ENCODE measurements at regions not wholly inside any gene's neighbourhood (a gene's known extent, or its start where the extent isn't known, plus 50 kb on each side); places are given as distances from the start of the nearest gene placed in this dataset.
"Not testable (repeated sequence)": the region's sequence is repeated elsewhere in the genome, so short reads cannot be mapped to it uniquely, and the experiment has no call there.

DNA sequence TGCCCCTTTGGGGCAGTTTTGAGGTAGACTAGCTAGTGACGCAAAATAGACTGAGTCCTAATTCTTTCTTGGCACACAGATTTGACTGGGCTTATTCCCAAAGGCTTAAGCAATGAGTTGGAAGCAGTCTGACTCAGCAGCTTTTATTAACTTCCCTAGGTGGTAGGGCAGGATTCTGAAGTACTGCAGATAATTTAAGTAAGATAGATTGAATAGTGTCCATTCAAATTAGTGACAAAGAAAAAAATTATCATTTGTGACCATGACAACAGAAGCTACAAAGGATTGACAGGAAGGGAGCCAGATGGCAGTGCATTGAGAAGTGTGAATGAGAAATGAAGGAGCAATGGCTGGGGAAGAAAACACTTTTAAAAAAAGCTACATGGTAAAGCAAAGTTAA is 649.4 kb downstream of the CDH9 start:
- no peak for TF ChIP-seq CTCF (conservative IDR thresholded peaks at IDR 0.05)
- Mint-ChIP-seq H3K27me3 (ENCODE audit: insufficient read depth) (no peaks in the 10 kb centered on the region), H3K4me1 (no peaks in the 10 kb centered on the region), H3K9me3 (no peaks in the 10 kb centered on the region), H3K4me3 (no peak overlapping the region), H3K27ac (no peak overlapping the region), H3K36me3 (ENCODE audit: low read depth) (no peaks in the 10 kb centered on the region)
- no peak overlapping the region for H3K9ac ChIP-seq (ENCODE audit: extremely low read depth, low read length, poor library complexity, severe bottlenecking)
- H3K27me3 ChIP-seq (ENCODE audit: control insufficient read depth, insufficient read depth, low read length, poor library complexity, severe bottlenecking), result no peaks in the 10 kb centered on the region
- H3K4me1 ChIP-seq (ENCODE audit: control insufficient read depth, insufficient read depth, low read length), result no peaks in the 10 kb centered on the region
- WGBS, 2 experiments (ENCODE audit: insufficient coverage in 1 of 2, insufficient read length in 1 of 2), result 0% methylated on average over 1 of the region's 1 CpG
- H3K36me3 ChIP-seq (ENCODE audit: control insufficient read depth, insufficient read depth, low read length), result no peaks in the 10 kb centered on the region
- H3K9me3 ChIP-seq (ENCODE audit: control insufficient read depth, low read length), result no peaks in the 10 kb centered on the region
- peak overlapping the region; percentile 67 for H3K27ac ChIP-seq (ENCODE audit: low read depth, low read length)
- no peak overlapping the region for H3K4me3 ChIP-seq (ENCODE audit: low read length)
- DNase-seq, result no peak

GRCh38 chr5:26386532-26386931 is 651.9 kb downstream of the CDH9 start:
- H3K27me3 Mint-ChIP-seq (ENCODE audit: insufficient read depth), result no peaks in the 10 kb centered on the region
- Histone ChIP-seq H3K4me3 (ENCODE audit: low read length) (no peak overlapping the region), H3K4me1 (ENCODE audit: control insufficient read depth, insufficient read depth, low read length) (no peaks in the 10 kb centered on the region), H3K9ac (ENCODE audit: extremely low read depth, low read length, poor library complexity, severe bottlenecking) (no peak overlapping the region), H3K9me3 (ENCODE audit: control insufficient read depth, low read length) (no peaks in the 10 kb centered on the region), H3K27ac (ENCODE audit: low read depth, low read length) (no peak overlapping the region), H3K36me3 (ENCODE audit: control insufficient read depth, insufficient read depth, low read length) (no peaks in the 10 kb centered on the region), H3K27me3 (ENCODE audit: control insufficient read depth, insufficient read depth, low read length, poor library complexity, severe bottlenecking) (no peaks in the 10 kb centered on the region)
- H3K36me3 Mint-ChIP-seq (ENCODE audit: low read depth), result no peaks in the 10 kb centered on the region
- H3K9me3 Mint-ChIP-seq, result no peaks in the 10 kb centered on the region
- H3K27ac Mint-ChIP-seq, result no peak overlapping the region
- no peak for TF ChIP-seq CTCF (conservative IDR thresholded peaks at IDR 0.05)
- H3K4me1 Mint-ChIP-seq, result no peaks in the 10 kb centered on the region
- no peak for DNase-seq
- WGBS, 2 experiments (ENCODE audit: insufficient coverage in 1 of 2, insufficient read length in 1 of 2), result 100% methylated on average over 1 of the region's 1 CpG; no CpG with 5 or more reads in 1 of the 2 experiments
- H3K4me3 Mint-ChIP-seq, result no peak overlapping the region

- H3K9me3 ChIP-seq (ENCODE audit: control insufficient read depth, low read length); H3K27me3 Mint-ChIP-seq (ENCODE audit: insufficient read depth); H3K27ac ChIP-seq (ENCODE audit: low read depth, low read length); H3K4me3 Mint-ChIP-seq; H3K4me1 ChIP-seq (ENCODE audit: control insufficient read depth, insufficient read depth, low read length); H3K27me3 ChIP-seq (ENCODE audit: control insufficient read depth, insufficient read depth, low read length, poor library complexity, severe bottlenecking); H3K27ac Mint-ChIP-seq; H3K4me3 ChIP-seq (ENCODE audit: low read length); DNase-seq; H3K36me3 ChIP-seq (ENCODE audit: control insufficient read depth, insufficient read depth, low read length); H3K9ac ChIP-seq (ENCODE audit: extremely low read depth, low read length, poor library complexity, severe bottlenecking); H3K4me1 Mint-ChIP-seq; H3K36me3 Mint-ChIP-seq (ENCODE audit: low read depth): not testable (repeated sequence)
- 91 to 100% methylated on average over 2 to 4 of the region's 4 CpGs for WGBS, 2 experiments (ENCODE audit: insufficient coverage in 1 of 2, insufficient read length in 1 of 2)
- H3K9me3 Mint-ChIP-seq, result peaks cover 25% of the 10 kb centered on the region
Observed at GRCh38 chr5:26364624-26365023, 673.8 kb downstream of the CDH9 start.

GRCh38 chr5:26343801-26344325 is 694.5 kb downstream of the CDH9 start:
- no peaks in the 10 kb centered on the region for H3K9me3 ChIP-seq (ENCODE audit: control insufficient read depth, low read length)
- H3K9ac ChIP-seq (ENCODE audit: extremely low read depth, low read length, poor library complexity, severe bottlenecking), result no peak overlapping the region
- Mint-ChIP-seq H3K36me3 (ENCODE audit: low read depth) (no peaks in the 10 kb centered on the region), H3K27me3 (ENCODE audit: insufficient read depth) (no peaks in the 10 kb centered on the region), H3K9me3 (peaks cover 4% of the 10 kb centered on the region), H3K4me1 (no peaks in the 10 kb centered on the region), H3K4me3 (no peak overlapping the region), H3K27ac (no peak overlapping the region)
- no peak for DNase-seq
- no peak for TF ChIP-seq CTCF (conservative IDR thresholded peaks at IDR 0.05)
- H3K27ac ChIP-seq (ENCODE audit: low read depth, low read length), result no peak overlapping the region
- H3K36me3 ChIP-seq (ENCODE audit: control insufficient read depth, insufficient read depth, low read length), result no peaks in the 10 kb centered on the region
- no peak overlapping the region for H3K4me3 ChIP-seq (ENCODE audit: low read length)
- 43 to 84% methylated on average over 1 to 2 of the region's 3 CpGs for WGBS, 2 experiments (ENCODE audit: insufficient coverage in 1 of 2, insufficient read length in 1 of 2)
- no peaks in the 10 kb centered on the region for H3K27me3 ChIP-seq (ENCODE audit: control insufficient read depth, insufficient read depth, low read length, poor library complexity, severe bottlenecking)
- no peaks in the 10 kb centered on the region for H3K4me1 ChIP-seq (ENCODE audit: control insufficient read depth, insufficient read depth, low read length)

Data from endodermal cell (in vitro differentiated cells).